SU-DHL-6 (cell line): ENCODE measurements at regions not wholly inside any gene's neighbourhood (a gene's known extent, or its start where the extent isn't known, plus 50 kb on each side); places are given as distances from the start of the nearest gene placed in this dataset.

Experiments used
- CTCF ChIP-seq: fragments of 200-600 bp; sonication (generic); IDR thresholded peaks from one replicate; pipeline ENCODE4 v1.5.1; 2017; ENCODE audit warnings: antibody characterized with exemption, mild to moderate bottlenecking, low read length, moderate library complexity; ENCODE audit not compliant: insufficient read depth, poor library complexity, severe bottlenecking
- EZH2phosphoT487 ChIP-seq: fragments of 200-600 bp; sonication (generic), shearing (Covaris generic); conservative IDR thresholded peaks from 2 replicates; pipeline ENCODE4 v1.6.1; 2018; ENCODE audit warnings: mild to moderate bottlenecking, antibody characterized with exemption, low read length, moderate library complexity, mixed read lengths

GRCh38 chr3:75262661-75263060 is 401.5 kb upstream of the FRG2C start:
- no peak for TF ChIP-seq CTCF
- no peak for TF ChIP-seq EZH2phosphoT487
